ENCODE measurements at regions not wholly inside any gene's neighbourhood (a gene's known extent, or its start where the extent isn't known, plus 50 kb on each side); places are given as distances from the start of the nearest gene placed in this dataset.

DNA sequence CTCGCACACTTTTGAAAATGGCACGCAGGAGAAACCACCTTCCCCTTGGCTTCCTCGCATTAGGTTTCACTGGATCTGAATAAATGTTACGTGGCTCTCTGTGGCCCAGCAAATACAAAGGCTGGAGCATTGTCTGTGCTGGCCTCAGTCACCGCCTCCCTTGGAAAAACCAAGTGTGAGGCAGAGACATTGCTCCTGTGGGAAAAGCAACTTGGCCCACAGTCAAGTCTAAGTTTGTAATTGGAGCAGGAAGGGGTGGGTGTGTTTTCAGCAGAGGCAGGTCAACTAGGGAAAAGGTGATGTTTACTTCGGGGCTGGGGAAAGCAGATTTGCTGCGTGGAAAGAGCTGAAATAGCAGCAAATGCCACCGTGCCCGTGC lies 101.6 kb downstream of the IRS2 start:
- no peak overlapping the region for H4K91ac ChIP-seq (ENCODE audit: insufficient read length, low read depth, low read length)
- Mint-ChIP-seq H3K4me3 (no peak overlapping the region), H3K4me1 (peaks cover 35 to 36% of the 10 kb centered on the region in 2 experiments), H3K27me3 (ENCODE audit: low read depth) (peaks cover 2% of the 10 kb centered on the region), H3K9me3 (no peaks in the 10 kb centered on the region), H3K27ac (peak overlapping the region in 2 of 3 experiments; percentile 20 to 30; a peak in 2 of 7 replicates), H3K36me3 (ENCODE audit: insufficient read depth in 1 of 3, low read depth in 3 of 3) (no peaks in the 10 kb centered on the region; a peak in 1 of 7 replicates)
- DNase-seq: no peak
- no peaks in the 10 kb centered on the region for H3K27me3 ChIP-seq (ENCODE audit: insufficient read depth, low read length)
- H3K9ac ChIP-seq (ENCODE audit: extremely low read depth, insufficient read length, low read length): no peak overlapping the region
- H3T11ph ChIP-seq (ENCODE audit: low read length): no peak overlapping the region
- H4K20me1 ChIP-seq (ENCODE audit: control insufficient read depth, insufficient read depth, insufficient read length): no peaks in the 10 kb centered on the region
- TF ChIP-seq, protein P1, sequence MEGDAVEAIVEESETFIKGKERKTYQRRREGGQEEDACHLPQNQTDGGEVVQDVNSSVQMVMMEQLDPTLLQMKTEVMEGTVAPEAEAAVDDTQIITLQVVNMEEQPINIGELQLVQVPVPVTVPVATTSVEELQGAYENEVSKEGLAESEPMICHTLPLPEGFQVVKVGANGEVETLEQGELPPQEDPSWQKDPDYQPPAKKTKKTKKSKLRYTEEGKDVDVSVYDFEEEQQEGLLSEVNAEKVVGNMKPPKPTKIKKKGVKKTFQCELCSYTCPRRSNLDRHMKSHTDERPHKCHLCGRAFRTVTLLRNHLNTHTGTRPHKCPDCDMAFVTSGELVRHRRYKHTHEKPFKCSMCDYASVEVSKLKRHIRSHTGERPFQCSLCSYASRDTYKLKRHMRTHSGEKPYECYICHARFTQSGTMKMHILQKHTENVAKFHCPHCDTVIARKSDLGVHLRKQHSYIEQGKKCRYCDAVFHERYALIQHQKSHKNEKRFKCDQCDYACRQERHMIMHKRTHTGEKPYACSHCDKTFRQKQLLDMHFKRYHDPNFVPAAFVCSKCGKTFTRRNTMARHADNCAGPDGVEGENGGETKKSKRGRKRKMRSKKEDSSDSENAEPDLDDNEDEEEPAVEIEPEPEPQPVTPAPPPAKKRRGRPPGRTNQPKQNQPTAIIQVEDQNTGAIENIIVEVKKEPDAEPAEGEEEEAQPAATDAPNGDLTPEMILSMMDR (conservative IDR thresholded peaks at IDR 0.05): no peak
- peaks cover 2% of the 10 kb centered on the region for H3K4me1 ChIP-seq (ENCODE audit: insufficient read depth, low read length)
- H3K18ac ChIP-seq (ENCODE audit: insufficient read length, low read depth, low read length): no peak overlapping the region
- H3K23me2 ChIP-seq (ENCODE audit: insufficient read length, low read depth, low read length, poor library complexity, severe bottlenecking): no peaks in the 10 kb centered on the region
- H2AFZ ChIP-seq (ENCODE audit: low read length): no peak overlapping the region
- no peak overlapping the region for H2BK120ac ChIP-seq (ENCODE audit: low read depth, low read length, poor library complexity, severe bottlenecking)
- H4K5ac ChIP-seq (ENCODE audit: insufficient read length, low read depth, low read length): no peak overlapping the region
- no peak overlapping the region for H3K23ac ChIP-seq (ENCODE audit: insufficient read length, low read depth, low read length)
- no peak overlapping the region for H2BK20ac ChIP-seq (ENCODE audit: low read depth, low read length, poor library complexity, severe bottlenecking)
- no CpG with 5 or more reads among the region's 9 CpGs for WGBS (ENCODE audit: extremely low coverage, insufficient read length, low lambda C conversion rate)
- H3K4me2 ChIP-seq (ENCODE audit: insufficient read depth, insufficient read length, low read length): no peak overlapping the region
- no peaks in the 10 kb centered on the region for H3K79me1 ChIP-seq (ENCODE audit: insufficient read depth, low read depth, low read length, poor library complexity, severe bottlenecking)
- H3K14ac ChIP-seq (ENCODE audit: insufficient read depth, low read length): no peak overlapping the region
- H2AK5ac ChIP-seq (ENCODE audit: insufficient read length, low read length): no peak overlapping the region
- H2BK15ac ChIP-seq (ENCODE audit: low read depth, low read length): no peak overlapping the region
- H3K9me3 ChIP-seq (ENCODE audit: control insufficient read depth, low read depth, low read length): no peaks in the 10 kb centered on the region
- H3K27ac ChIP-seq (ENCODE audit: insufficient read length, low read depth, low read length): no peak overlapping the region
- H3K79me2 ChIP-seq (ENCODE audit: insufficient read depth, low read length): no peaks in the 10 kb centered on the region
- no peak overlapping the region for H2BK12ac ChIP-seq (ENCODE audit: insufficient read length, low read depth, low read length)
- no peak overlapping the region for H3K4ac ChIP-seq (ENCODE audit: low read depth, low read length)
- no peak overlapping the region for H4K8ac ChIP-seq (replicated peaks; ENCODE audit: insufficient read length, low read depth, low read length)
- no peak overlapping the region for H3K56ac ChIP-seq (ENCODE audit: insufficient read length, low read depth, low read length)
- no peak overlapping the region for H2BK5ac ChIP-seq (ENCODE audit: insufficient read length, low read length)

Data from H9 (cell line).